GM18505 (cell line): ENCODE measurements at regions not wholly inside any gene's neighbourhood (a gene's known extent, or its start where the extent isn't known, plus 50 kb on each side); places are given as distances from the start of the nearest gene placed in this dataset.

ENCODE experiments used
- ATAC-seq: cut with Tn5 transposase; IDR thresholded peaks from one replicate; pipeline ENCODE4 v1.9.1; 2021; ENCODE audit not compliant: unreplicated experiment
- POLR2A ChIP-seq: IDR thresholded peaks from 4 replicates; pipeline ENCODE4 v1.6.1; 2011; ENCODE audit warnings: borderline replicate concordance; ENCODE audit not compliant: insufficient read depth, insufficient read length; ENCODE audit errors: extremely low read depth

DNA sequence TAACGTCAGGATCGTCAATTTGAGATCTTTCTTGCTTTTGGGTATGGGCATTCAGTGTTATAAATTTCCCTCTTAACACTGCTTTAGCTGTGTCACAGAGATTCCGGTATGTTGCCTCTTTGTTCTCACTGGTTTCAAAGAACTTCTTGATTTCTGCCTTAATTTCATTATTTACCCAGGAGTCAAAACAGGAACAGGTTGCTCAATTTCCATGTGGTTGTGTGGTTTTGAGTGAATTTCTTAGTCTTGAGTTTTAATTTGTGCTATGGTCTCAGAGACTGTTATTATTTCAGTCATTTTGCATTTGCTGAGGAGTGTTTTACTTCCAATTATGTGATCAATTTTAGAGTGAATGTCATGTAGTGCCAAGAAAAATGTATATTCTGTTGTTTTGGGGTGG is 153.1 kb downstream of the PCDH17 start:
- no peak for ATAC-seq

DNA sequence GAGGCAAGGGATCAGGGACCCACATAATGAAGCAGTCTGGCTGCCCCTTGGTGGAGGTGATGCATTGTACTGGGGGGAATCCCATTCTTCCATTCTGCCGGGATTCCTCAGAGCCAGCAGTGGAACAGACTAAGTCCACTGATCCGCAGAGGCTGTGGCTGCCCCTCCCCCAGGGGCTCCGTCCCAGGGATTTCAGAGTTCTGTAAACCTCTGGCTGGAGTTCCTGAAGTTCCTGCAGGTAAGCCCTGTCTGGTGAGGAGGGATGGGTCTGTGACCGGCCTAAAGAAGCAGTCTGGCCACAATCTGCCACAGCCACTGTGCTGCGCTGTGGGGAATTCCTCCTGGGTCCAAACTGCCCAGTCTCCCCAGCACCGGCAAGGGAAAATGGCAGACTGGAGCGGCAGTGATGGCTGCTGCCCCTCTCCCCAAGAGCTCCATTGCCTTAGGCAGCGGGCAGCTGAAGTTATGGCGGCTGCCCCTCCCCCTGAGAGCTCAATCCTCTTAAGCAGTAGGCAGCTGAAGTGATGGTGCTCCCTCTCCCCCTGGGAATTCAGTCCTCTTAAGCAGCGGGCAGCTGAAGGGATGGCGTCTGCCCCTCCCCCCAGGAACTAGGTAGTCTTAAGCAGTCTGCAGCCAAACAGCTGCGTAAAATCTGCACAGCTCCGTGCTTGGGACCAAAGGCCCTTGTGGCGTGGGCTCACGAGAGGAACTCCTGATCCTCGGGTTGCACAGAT is 155.7 kb downstream of the PCDH17 start:
- ATAC-seq = no peak
- no peak for TF ChIP-seq POLR2A

More for the DNA sequence above, 153.1 kb downstream of the PCDH17 start:
- TF ChIP-seq POLR2A = no peak

DNA sequence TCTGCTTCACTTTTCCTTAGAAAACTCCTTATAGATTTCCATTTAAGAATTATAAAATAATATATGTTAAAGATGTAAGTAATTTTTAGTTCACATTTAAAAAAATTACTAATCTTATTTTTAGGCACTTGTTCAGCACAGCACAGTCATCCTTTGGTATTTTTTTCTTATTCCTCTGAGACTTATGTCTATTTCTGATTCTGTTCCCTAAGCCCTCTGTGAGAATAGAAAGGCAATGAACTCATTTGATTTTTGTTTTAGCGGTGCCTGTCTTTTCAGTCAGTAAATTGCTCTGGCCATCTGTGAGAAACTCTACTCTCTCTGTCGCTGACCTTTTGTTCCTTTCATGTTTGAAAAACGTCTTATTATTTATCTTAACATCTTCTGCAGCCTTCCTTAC is 168.1 kb downstream of the PCDH17 start:
- no peak for TF ChIP-seq POLR2A

DNA sequence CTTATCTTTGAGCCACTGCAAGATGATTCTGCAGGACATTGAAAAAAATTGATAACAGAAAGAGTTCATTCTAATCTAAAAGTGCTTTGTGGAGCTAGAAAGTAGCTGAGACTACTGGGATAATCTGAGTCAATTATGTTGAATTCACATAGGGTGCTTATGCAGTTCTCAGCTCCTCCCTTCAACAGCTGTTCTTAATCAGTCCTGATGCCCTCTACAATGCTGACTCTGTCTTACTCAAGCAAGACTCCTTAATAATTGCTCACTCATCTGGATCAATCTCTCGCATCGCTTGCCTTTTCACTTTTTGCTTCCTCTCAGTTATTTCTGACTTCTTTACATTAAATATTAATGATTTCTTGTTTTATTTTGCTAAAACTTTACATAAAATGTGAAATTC is 182.1 kb downstream of the PCDH17 start:
- no peak for TF ChIP-seq POLR2A
- ATAC-seq = no peak

More for the DNA sequence above, 168.1 kb downstream of the PCDH17 start:
- no peak for ATAC-seq

DNA sequence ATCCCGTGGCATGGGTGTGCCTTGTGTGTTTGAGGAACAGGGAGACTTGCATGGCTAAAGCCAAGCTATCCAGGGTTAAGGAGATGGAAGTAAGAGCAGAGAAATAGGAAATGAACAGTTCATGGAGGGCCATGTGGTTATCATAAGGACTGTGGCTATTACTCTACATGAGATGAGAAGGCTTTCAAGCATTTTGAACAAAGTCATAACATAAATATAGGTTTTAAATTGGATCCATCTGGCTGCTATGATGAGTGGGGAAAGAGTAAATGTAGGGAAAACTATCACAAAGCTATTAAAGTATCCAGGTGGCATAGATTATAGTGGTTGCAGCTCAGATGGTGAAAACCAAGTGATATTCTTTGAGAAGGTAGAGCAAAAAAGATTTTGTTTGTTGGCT is 184.1 kb downstream of the PCDH17 start:
- ATAC-seq = no peak
- TF ChIP-seq POLR2A = no peak

DNA sequence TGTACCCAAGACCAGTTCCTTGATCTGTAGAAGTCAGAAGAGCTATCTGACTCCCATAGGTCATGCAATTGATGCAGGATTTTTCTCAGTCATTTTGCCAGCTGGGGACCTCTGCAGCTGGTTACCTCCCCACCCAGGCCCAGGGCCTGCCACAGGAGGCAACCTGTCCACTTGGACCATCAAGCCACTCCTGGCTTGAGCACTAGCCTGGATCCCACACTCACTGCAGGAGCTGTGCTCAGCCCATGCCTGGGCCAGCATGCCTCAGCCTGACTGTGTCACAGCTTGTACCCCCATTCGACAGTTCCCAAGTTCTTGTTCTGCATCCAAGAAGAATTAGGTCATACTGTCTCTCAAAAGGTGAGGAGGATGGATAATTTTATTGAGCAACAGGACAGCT is 189.4 kb downstream of the PCDH17 start:
- no peak for ATAC-seq
- TF ChIP-seq POLR2A = no peak

DNA sequence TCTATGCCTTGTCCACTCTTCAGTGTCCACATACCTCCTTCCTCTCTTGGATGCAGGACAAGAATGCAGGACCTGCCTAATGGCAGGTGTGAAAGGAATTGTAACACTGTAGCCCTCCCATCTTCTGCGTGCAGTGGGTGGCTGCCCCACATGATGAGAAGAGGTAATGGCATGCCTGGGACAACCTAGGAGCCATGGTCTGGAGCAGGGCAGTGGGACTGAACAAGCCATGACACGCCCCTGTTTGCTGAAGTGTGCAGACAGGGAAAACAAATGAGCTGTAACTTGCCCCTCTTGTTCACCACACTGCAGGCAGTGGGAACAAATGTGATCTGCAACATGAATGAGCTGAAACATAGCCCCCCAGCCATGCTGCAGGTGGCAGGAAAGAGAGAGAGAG is 192.2 kb downstream of the PCDH17 start:
- no peak for TF ChIP-seq POLR2A
- no peak for ATAC-seq

DNA sequence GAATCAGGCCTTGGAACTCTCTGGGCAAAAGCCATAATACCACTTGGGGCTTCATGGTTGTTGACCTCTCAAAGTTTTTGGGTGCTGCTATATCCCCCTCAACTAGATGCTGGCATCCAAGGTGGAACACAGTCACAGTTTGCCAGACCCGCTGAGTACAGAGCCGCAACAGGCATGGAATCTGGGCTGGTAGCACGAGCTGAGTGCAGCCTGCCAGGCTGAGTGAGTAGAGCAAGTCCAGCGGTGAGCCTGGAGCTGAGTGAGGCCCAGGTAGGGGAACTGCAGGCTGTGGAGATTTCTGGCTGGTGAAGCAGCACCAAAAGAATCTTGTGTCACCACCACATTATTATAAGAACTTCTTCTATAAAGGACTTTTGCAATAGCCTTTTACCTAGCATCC is 192.6 kb downstream of the PCDH17 start:
- no peak for ATAC-seq
- TF ChIP-seq POLR2A = no peak

DNA sequence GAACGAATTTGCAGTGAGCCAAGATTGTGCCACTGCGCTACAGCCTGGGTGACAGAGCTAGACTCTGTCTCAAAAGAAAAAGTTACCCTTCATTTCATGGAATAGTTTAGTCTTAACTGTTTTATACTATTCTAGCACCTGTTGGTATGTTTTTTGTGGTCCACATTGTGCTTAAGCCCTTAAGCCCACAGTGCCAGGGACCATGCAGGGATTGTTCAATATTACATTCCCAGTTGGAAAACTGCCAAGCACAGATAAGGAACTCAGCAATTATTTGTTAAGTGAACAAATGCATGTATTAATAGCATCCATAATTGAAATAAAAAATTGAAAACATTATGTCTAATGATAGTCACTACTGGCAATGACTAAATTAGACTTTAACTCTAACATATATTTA is 193.5 kb downstream of the PCDH17 start:
- no peak for ATAC-seq
- TF ChIP-seq POLR2A = no peak

DNA sequence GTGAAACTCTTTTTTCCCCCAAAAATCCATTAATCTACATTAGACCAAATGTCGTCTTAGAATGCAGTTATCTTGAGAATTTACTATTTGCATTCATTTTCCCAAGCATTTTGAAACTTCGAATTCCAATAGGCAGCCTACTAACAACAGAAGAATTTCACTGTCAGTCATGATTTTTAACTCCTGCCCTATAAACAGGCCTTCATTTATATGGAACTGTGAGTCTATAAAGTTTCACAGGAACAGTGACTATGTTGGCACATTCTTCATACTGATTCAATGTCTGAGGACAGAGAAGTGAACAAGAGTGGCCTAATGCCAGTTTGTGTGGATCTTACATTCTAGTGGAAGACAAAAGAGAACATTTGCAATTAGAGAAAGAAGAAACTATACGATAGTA is 198.0 kb downstream of the PCDH17 start:
- no peak for ATAC-seq

DNA sequence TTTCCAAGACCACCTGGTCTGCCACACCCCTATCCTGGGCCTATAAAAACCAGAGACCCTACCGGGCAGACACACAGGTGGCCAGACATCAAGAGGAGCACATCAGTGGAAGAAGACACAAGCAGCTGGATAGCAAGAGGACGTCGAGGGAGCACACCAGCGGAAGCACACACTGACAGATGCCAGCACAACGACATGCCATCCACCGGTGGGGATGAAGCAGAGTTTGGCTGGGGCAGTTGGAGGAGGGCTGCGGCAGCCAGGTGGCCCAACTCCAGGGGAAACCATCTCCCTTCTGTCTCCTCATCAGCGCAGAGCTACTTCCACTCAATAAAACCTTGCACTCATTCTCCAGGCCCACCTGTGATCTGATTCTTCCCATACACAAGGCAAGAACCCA is 200.6 kb downstream of the PCDH17 start:
- ATAC-seq = no peak
- TF ChIP-seq POLR2A = no peak

More for the DNA sequence above, 198.0 kb downstream of the PCDH17 start:
- no peak for TF ChIP-seq POLR2A

DNA sequence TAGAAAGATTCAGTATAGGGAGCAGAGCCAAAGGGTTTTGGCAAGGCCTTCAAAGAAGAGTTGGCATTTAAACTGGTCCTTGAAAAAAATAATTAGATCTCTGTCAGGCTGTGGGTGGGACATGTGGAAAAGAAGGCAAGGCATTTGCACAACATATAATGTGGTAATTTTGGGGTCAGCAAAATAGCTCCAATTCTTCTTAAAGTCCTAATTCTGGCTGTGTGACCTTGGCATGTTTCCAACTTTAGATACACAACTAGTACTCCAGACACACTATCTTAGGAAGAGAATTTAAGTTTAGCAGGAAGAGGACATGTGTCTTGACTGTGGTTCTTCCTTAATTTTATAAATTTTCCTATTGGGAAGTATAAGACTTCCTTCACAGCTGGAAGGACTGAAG is 206.3 kb downstream of the PCDH17 start:
- TF ChIP-seq POLR2A = no peak
- no peak for ATAC-seq

DNA sequence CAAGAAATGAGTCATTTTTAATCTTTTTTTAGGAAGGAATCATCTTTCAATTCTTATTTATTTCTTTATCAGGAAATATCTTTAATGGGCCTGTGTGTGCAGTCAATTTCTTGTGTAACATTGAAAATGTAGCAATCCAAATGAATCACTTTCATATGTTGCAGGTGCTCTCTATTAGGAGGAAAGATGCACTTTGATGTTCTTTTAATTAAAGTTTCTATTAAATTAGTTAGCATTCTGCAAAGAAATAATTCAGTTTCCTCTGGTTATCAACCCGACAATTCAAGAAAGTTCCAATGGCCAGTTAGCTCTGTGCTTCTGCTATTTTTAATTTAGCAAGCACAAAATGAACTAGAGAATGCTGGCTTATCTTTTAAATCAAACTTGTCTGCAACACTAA is 212.0 kb downstream of the PCDH17 start:
- ATAC-seq = no peak
- no peak for TF ChIP-seq POLR2A

DNA sequence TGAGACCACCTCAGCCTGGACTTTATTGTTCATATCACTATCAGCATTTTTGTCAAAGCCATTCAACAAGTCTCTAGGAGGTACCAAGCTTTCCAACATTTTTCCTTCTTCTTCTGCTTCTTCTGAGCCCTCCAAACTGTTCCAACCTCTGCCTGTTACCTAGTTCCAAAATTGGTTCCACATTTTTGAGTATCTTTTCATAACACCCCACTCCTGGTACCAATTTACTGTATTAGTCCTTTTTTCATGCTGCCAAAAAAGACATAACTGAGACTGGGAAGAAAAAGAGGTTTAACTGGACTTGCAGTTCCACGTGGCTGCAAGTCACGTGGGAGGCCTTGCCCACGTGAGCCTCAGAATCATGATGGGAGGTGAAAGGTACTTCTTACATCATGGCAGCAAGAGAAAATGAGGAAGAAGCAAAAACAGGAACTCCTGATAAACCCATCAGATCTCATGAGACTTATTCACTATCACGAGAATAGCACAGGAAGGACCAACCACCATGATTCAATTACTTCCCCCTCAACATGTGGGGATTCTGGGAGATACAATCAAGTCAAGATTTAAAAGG is 215.1 kb downstream of the PCDH17 start:
- ATAC-seq = no peak
- TF ChIP-seq POLR2A = no peak
